ENCODE measurements at regions not wholly inside any gene's neighbourhood (a gene's known extent, or its start where the extent isn't known, plus 50 kb on each side); places are given as distances from the start of the nearest gene placed in this dataset.
A peak's percentile ranks its signal among the peaks of the same experiment; 100 is the strongest.
"Not testable (repeated sequence)": the region's sequence is repeated elsewhere in the genome, so short reads cannot be mapped to it uniquely, and the experiment has no call there.

DNA sequence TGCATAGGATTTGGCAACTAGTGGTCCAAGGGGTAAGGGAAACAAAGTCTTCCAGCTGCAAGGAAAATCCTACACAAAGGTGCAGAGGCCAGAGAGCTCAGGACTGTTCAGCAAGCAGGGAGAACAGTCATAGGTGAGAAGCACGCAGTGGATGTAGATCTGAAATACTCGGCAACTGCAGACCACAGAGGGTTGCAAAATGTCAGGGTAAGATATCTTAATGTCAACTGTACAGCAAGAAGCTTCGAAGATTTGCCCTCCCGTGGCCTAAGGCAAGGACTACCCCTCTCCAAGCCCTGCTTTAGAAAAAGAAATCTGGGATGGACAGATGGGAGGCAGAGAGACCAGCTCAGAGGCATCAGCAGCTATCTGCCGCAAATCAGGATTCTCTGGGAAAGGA lies 153.4 kb upstream of the IRF2BP2 start:
- Mint-ChIP-seq H3K4me1 (ENCODE audit: low read depth) (peaks cover 46% of the 10 kb centered on the region), H3K36me3 (ENCODE audit: low read depth) (no peaks in the 10 kb centered on the region), H3K27ac (no peak overlapping the region), H3K9me3 (peaks cover 3% of the 10 kb centered on the region), H3K27me3 (no peaks in the 10 kb centered on the region), H3K4me3 (no peak overlapping the region)
- TF ChIP-seq, protein P1, sequence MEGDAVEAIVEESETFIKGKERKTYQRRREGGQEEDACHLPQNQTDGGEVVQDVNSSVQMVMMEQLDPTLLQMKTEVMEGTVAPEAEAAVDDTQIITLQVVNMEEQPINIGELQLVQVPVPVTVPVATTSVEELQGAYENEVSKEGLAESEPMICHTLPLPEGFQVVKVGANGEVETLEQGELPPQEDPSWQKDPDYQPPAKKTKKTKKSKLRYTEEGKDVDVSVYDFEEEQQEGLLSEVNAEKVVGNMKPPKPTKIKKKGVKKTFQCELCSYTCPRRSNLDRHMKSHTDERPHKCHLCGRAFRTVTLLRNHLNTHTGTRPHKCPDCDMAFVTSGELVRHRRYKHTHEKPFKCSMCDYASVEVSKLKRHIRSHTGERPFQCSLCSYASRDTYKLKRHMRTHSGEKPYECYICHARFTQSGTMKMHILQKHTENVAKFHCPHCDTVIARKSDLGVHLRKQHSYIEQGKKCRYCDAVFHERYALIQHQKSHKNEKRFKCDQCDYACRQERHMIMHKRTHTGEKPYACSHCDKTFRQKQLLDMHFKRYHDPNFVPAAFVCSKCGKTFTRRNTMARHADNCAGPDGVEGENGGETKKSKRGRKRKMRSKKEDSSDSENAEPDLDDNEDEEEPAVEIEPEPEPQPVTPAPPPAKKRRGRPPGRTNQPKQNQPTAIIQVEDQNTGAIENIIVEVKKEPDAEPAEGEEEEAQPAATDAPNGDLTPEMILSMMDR (IDR thresholded peaks at IDR 0.05), result no peak
- intact Hi-C loops (cut with micrococcal nuclease), result no loop called here
- ChIA-PET CTCF (interaction anchor here (1.0 to 1.3 kb wide), 2 partner anchors 8 to 264 kb away, joined by 3 to 4 read pairs; no protein-coding TSS in a partner anchor), POLR2A (interaction anchor here (1.0 kb wide), 1 partner anchor 8 kb away, joined by 3 read pairs; no protein-coding TSS in a partner anchor)
- DNase-seq (no peak), ATAC-seq (no peak)

DNA sequence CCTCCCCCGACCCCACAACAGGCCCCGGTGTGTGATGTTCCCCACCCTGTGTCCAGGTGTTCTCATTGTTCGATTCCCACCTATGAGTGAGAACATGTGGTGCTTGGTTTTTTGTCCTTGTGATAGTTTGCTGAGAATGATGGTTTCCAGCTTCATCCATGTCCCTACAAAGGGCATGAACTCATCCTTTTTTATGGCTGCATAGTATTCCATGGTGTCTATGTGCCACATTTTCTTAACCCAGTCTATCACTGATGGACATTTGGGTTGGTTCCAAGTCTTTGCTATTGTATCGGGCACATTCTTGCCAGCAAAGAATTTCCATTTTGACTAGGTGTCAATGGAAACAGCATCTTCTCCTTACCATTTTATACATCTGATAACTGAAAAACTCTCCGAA lies 152.1 kb upstream of the IRF2BP2 start:
- H3K36me3 Mint-ChIP-seq (ENCODE audit: low read depth); H3K9me3 Mint-ChIP-seq; H3K27me3 Mint-ChIP-seq; POLR2A ChIA-PET; DNase-seq; H3K27ac Mint-ChIP-seq; ATAC-seq; H3K4me3 Mint-ChIP-seq; CTCF ChIA-PET; intact Hi-C loops (cut with micrococcal nuclease): not testable (repeated sequence)
- H3K4me1 Mint-ChIP-seq (ENCODE audit: low read depth), result peaks cover 42% of the 10 kb centered on the region

DNA sequence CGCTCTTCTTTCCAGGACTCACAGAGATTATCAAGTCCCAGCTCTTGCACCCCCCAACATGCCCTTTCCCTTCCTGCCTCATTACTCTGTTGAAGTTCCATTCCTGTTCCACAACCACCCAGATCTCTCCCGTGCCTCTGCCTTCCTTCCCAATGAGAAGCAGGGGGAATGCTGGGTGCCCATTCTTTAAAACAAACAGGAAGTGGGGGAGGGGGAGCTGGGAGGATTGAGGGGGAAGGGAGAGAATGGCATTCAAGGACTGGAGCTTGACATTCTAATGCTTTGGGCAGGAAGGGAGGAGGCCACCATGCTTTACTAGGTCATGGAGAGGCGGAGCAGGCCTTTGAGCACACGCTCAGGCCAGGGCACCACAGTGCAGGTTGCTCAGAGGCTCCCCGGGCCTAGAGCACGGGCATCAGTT lies 150.3 kb upstream of the IRF2BP2 start:
- DNase-seq (no peak), ATAC-seq (no peak)
- no peak overlapping the region for H3K4me3 Mint-ChIP-seq
- POLR2A ChIA-PET, result interaction anchor here (1.1 to 1.2 kb wide), 2 partner anchors 8 to 36 kb away, joined by 3 read pairs; no protein-coding TSS in a partner anchor
- H3K27ac Mint-ChIP-seq, result peak overlapping the region; percentile 13
- peaks cover 45% of the 10 kb centered on the region for H3K4me1 Mint-ChIP-seq (ENCODE audit: low read depth)
- no peaks in the 10 kb centered on the region for H3K27me3 Mint-ChIP-seq
- intact Hi-C loops (cut with micrococcal nuclease), result no loop called here
- CTCF ChIA-PET, result interaction anchor here (1.0 kb wide), 1 partner anchor 15 kb away, joined by 4 read pairs; no protein-coding TSS in a partner anchor
- TF ChIP-seq, protein P1 (IDR thresholded peaks at IDR 0.05), result no peak
- H3K36me3 Mint-ChIP-seq (ENCODE audit: low read depth), result no peaks in the 10 kb centered on the region
- H3K9me3 Mint-ChIP-seq, result peaks cover 3% of the 10 kb centered on the region

DNA sequence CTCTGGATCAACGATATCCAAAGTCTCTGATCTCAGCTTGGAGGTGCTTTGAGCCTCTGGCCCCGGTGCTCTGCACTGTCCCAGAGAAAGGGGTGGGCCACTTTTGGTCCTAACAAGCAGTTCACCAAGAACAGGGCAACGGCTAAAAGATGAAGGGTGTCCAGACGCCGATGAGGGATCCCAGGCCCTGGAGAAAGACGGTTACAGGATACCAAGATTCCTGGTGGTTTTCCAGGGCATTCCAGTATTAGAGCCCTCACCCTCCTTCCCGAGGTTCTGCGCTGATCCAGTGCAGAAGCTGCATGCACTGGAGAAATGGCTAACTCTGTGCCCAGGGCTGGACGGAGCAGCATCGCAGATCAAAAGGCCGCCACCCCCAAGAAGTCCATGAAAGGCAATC lies 149.9 kb upstream of the IRF2BP2 start:
- ChIA-PET POLR2A (interaction anchor here (1.1 to 1.2 kb wide), 2 partner anchors 9 to 36 kb away, joined by 3 read pairs; no protein-coding TSS in a partner anchor), CTCF (interaction anchor here (1.0 kb wide), 1 partner anchor 16 kb away, joined by 4 read pairs; no protein-coding TSS in a partner anchor)
- intact Hi-C loops (cut with micrococcal nuclease), result no loop called here
- TF ChIP-seq, protein P1 (IDR thresholded peaks at IDR 0.05), result no peak
- peaks cover 45% of the 10 kb centered on the region for H3K4me1 Mint-ChIP-seq (ENCODE audit: low read depth)
- H3K9me3 Mint-ChIP-seq, result peaks cover 3% of the 10 kb centered on the region
- DNase-seq (no peak), ATAC-seq (no peak)
- H3K36me3 Mint-ChIP-seq (ENCODE audit: low read depth), result no peaks in the 10 kb centered on the region
- no peak overlapping the region for H3K27ac Mint-ChIP-seq
- no peak overlapping the region for H3K4me3 Mint-ChIP-seq
- no peaks in the 10 kb centered on the region for H3K27me3 Mint-ChIP-seq

DNA sequence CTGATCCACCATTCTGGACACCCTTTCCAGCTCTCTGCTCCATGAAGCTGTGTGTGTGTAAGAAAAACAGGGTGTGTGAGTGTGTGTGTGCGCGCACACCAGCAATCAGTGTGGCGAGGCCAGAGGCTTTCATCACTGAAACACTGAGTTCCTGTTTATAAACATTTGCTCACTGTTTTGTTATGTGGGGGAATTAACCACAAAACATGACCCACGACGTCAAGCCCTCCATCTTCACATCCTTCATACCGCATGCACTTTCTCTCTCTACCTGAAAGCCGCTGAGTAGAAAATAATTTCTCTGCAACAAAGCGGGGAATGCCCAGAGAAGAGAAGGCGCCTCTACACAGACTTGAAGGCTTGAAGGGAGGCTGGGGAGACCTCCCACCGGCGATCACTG lies 148.9 kb upstream of the IRF2BP2 start:
- ChIA-PET CTCF (no interaction called here), POLR2A (interaction anchor here (0.7 kb wide), 1 partner anchor 154 kb away, joined by 3 read pairs; no protein-coding TSS in a partner anchor)
- peaks cover 3% of the 10 kb centered on the region for H3K9me3 Mint-ChIP-seq
- H3K27ac Mint-ChIP-seq, result peak overlapping the region; percentile 84
- DNase-seq (peak; percentile 83), ATAC-seq (peak; percentile 84)
- no peak overlapping the region for H3K4me3 Mint-ChIP-seq
- no peaks in the 10 kb centered on the region for H3K27me3 Mint-ChIP-seq
- intact Hi-C loops (cut with micrococcal nuclease), result no loop called here
- H3K4me1 Mint-ChIP-seq (ENCODE audit: low read depth), result peaks cover 43% of the 10 kb centered on the region
- no peaks in the 10 kb centered on the region for H3K36me3 Mint-ChIP-seq (ENCODE audit: low read depth)
- TF ChIP-seq, protein P1 (IDR thresholded peaks at IDR 0.05), result no peak

Measured in activated CD8-positive, alpha-beta T cell treated with anti-CD3 and anti-CD28 coated beads for 36 hours (primary cell).